ENCODE measurements at regions not wholly inside any gene's neighbourhood (a gene's known extent, or its start where the extent isn't known, plus 50 kb on each side); places are given as distances from the start of the nearest gene placed in this dataset.

GRCh38 chr15:96390986-96391385 lies 60.5 kb downstream of the NR2F2 start:
- DNase-seq (ENCODE audit: low spot score): no peak

- DNase-seq (ENCODE audit: low spot score): no peak
Observed at GRCh38 chr15:96392380-96393208, 62.1 kb downstream of the NR2F2 start.

GRCh38 chr15:96393209-96393513 lies 62.7 kb downstream of the NR2F2 start:
- DNase-seq (ENCODE audit: low spot score): no peak

GRCh38 chr15:96395687-96396086 lies 65.2 kb downstream of the NR2F2 start:
- no peak for DNase-seq (ENCODE audit: low spot score)

GRCh38 chr15:96398776-96399175 lies 68.3 kb downstream of the NR2F2 start:
- no peak for DNase-seq (ENCODE audit: low spot score)

GRCh38 chr15:96402403-96402802 lies 71.9 kb downstream of the NR2F2 start:
- no peak for DNase-seq (ENCODE audit: low spot score)

- DNase-seq (ENCODE audit: low spot score): no peak
Observed at GRCh38 chr15:96403071-96403470, 72.6 kb downstream of the NR2F2 start.

- no peak for DNase-seq (ENCODE audit: low spot score)
Observed at GRCh38 chr15:96403932-96404331, 73.4 kb downstream of the NR2F2 start.

- DNase-seq (ENCODE audit: low spot score): no peak
Observed at GRCh38 chr15:96404560-96404959, 74.1 kb downstream of the NR2F2 start.

- no peak for DNase-seq (ENCODE audit: low spot score)
Observed at GRCh38 chr15:96406291-96406690, 75.8 kb downstream of the NR2F2 start.

GRCh38 chr15:96406701-96407100 lies 76.2 kb downstream of the NR2F2 start:
- no peak for DNase-seq (ENCODE audit: low spot score)

- no peak for DNase-seq (ENCODE audit: low spot score)
Observed at GRCh38 chr15:96407482-96407881, 77.0 kb downstream of the NR2F2 start.

- DNase-seq (ENCODE audit: low spot score): no peak
Observed at GRCh38 chr15:96408591-96409183, 78.2 kb downstream of the NR2F2 start.

GRCh38 chr15:96409215-96410138 lies 79.0 kb downstream of the NR2F2 start:
- DNase-seq (ENCODE audit: low spot score): no peak

GRCh38 chr15:96410175-96411055 lies 79.9 kb downstream of the NR2F2 start:
- no peak for DNase-seq (ENCODE audit: low spot score)

GRCh38 chr15:96411056-96412031 lies 80.8 kb downstream of the NR2F2 start:
- no peak for DNase-seq (ENCODE audit: low spot score)

- DNase-seq (ENCODE audit: low spot score): no peak
Observed at GRCh38 chr15:96412045-96412905, 81.8 kb downstream of the NR2F2 start.

- DNase-seq (ENCODE audit: low spot score): no peak
Observed at GRCh38 chr15:96412906-96413231, 82.4 kb downstream of the NR2F2 start.

GRCh38 chr15:96413657-96414056 lies 83.2 kb downstream of the NR2F2 start:
- no peak for DNase-seq (ENCODE audit: low spot score)

GRCh38 chr15:96414875-96415274 lies 84.4 kb downstream of the NR2F2 start:
- DNase-seq (ENCODE audit: low spot score): no peak
